PC-3 (cell line): ENCODE measurements at regions not wholly inside any gene's neighbourhood (a gene's known extent, or its start where the extent isn't known, plus 50 kb on each side); places are given as distances from the start of the nearest gene placed in this dataset.

Experiments
- CTCF ChIP-seq: fragments of 300-600 bp; sonication (generic); conservative IDR thresholded peaks from 2 replicates; pipeline ENCODE4 v1.5.1; 2017; ENCODE audit warnings: antibody characterized with exemption, low read depth, mild to moderate bottlenecking, low read length
- EZH2 ChIP-seq: fragments of 300-600 bp; sonication (generic); IDR thresholded peaks from one replicate; pipeline ENCODE4 v1.6.1; 2017; ENCODE audit warnings: antibody characterized with exemption, mild to moderate bottlenecking, low read length; ENCODE audit not compliant: unreplicated experiment

- TF ChIP-seq CTCF (no peak), EZH2 (no peak)
These were observed 138.6 kb upstream of the SMARCAD1 start for GRCh38 chr4:94068753-94069719.
